HG03097 (cell line): ENCODE measurements at regions not wholly inside any gene's neighbourhood (a gene's known extent, or its start where the extent isn't known, plus 50 kb on each side); places are given as distances from the start of the nearest gene placed in this dataset.
A peak's percentile ranks its signal among the peaks of the same experiment; 100 is the strongest.

ENCODE experiments used
- ATAC-seq: cut with Tn5 transposase; IDR thresholded peaks from one replicate; pipeline ENCODE4 v1.9.1; 2021; ENCODE audit not compliant: unreplicated experiment, low FRiP score

DNA sequence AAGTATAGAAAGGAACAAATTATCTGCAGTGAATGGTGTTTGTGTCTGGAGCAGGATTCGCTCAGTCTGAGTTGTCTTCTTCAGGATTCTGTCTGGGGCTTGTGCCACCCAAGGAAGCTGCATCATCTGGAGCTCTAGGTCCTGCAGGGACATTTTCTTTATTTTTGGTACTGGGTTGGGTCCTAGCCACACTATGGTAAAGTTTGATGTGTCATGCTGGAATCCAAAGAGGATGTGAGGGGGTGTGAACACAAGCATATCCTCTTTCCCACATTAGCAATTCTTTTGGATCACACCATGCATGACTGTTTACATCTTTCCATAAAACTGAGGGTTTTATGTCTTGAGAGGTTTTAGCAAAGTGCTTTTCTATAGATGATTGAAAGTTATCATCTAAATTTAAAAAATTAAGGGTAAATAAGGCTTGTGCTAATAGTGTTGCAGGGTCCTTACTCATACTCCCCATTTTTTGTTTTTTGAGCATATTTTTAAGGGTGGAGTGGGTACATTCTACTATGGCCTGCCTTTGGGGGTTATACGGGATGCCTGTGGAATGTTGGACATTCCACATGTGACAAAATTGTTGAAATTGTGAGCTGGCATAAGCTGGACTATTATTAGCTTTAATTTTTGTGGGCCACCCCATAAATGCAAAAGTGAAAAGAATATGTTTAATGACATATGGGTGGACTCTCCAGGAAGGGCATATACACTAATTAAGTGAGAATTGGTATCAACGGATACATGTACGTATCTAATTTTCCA lies 152.0 kb upstream of the HMCN1 start:
- no peak for ATAC-seq

GRCh38 chr1:185581020-185581419 lies 153.2 kb upstream of the HMCN1 start:
- ATAC-seq, result no peak

- ATAC-seq, result no peak
These were observed 155.9 kb upstream of the HMCN1 start for GRCh38 chr1:185578293-185578692.

DNA sequence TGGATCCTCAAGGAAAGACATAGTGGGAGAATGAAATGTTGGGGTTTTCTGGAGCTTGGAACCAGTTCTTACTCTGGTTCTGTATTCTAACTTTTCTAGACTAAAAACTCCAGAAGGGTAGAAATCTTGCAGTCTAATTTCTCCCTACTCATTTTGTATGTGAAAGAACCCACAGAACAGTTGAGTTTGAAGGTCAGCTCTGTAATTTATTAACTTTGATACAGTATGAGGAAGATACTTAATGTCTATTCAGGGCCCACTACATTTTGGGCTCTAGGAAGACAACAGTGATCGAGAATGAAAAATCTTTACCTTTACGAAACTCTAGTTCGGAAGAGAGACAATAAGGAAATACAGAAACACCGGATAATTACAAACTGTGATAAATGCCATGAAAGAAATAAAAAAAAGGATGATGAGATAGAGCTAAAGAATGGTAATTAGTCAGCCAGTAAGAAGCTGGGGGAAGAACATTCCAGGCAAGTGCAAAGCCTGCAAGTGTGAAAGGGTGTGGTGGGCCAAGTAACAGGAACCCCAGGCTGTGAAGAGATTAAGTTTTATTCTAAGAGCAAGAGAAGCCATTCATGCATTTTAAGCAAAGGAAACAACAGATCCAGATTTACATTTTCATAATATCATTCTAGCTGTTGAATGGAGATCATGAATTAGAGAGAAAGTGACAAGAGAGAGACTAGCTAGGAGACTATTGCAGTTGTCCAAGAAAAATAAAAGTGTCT lies 159.9 kb upstream of the HMCN1 start:
- ATAC-seq, result no peak

DNA sequence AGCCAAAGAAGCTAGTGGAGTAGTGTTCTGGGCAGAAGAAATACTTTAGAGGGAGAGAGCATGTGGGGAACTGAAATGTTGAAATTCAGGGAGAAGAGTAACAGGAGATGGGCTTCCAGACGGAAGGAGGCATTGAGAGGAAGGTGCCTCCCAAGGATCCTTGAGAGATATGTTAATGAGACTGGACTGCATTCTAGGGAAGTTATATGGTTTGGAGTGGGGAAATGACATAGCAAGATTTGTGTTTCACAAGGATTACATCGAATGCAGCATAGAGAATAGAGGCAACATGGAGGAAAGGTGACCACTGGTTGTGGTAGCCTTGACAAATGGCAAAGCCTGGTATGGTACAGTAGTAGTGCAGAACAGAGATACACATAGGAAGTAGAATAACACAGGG lies 160.5 kb upstream of the HMCN1 start:
- no peak for ATAC-seq

DNA sequence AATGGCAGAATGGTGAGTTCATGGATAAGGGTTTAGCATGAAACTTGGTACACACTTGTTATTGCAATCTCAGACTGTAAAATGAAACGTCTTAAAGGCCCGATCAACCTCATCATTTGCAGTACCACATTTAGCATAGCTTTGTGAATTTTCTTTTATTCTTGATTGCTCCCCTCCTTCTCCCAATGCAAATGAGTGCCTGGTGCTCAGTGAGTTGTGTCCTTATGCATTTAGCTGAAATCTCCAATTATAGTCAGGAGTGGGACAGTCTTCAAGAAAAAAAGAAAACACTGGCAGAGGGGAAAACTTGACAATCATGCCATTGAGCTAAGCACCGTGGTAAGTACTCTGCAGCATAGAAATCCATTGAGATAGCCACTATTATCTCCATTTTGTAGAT lies 161.0 kb upstream of the HMCN1 start:
- ATAC-seq, result no peak

DNA sequence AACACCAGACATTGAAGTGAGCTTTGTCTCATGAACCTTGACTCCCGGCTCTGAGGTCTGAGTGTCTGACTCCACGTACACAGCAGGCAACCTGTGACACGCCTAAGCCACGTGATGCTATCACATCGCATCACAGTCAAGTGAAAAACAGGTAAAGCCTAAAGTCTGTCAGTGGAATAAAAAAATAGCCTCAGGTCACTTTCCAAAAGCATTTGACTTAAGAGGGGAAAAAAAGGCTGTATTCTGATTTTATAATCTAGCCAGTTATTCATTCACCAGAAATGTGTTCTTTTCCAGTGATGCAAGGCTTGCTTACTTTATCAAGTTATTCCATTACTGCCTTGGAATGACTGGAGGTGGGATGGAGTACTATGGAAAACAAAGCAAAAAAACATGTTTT lies 163.2 kb upstream of the HMCN1 start:
- no peak for ATAC-seq

GRCh38 chr1:185568155-185569123 lies 165.8 kb upstream of the HMCN1 start:
- no peak for ATAC-seq

GRCh38 chr1:185567440-185567839 lies 166.8 kb upstream of the HMCN1 start:
- no peak for ATAC-seq

DNA sequence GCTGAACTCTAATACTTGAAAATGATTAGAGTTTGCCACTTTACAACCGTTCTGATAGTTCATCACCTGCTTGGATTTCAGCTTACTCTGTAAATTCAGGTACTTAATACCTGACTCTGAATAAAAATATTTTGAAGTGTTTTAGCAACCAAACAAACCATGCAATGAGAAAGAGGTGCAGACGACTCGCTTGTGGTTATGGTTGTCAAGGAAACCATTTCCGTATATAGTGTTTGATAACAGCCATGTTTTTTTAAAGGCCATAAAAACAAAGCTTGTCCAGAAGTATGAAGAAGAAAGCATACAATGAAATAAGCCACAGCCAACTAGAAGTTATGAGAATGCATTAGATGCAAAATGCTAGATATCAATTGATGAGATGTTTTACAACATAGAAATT lies 167.2 kb upstream of the HMCN1 start:
- no peak for ATAC-seq

DNA sequence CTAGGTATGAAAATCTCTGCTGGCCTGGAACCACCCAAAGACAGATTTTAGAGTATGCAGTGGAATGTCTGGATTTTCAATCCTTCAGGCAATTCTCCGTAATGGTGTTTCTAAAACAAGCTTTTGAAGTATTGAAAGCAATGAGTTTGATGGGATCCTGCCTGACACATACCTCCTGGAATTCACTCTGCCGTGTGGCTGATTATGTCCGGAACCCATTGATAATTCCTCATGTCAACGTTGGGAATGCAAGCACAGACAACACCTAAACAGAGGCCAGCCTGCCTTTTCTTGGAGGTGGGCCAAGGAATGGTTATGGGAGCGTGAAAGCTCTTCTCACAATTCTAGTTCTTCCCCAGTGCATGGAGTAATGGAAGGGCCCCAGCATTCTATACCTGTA lies 168.9 kb upstream of the HMCN1 start:
- ATAC-seq, result no peak

- no peak for ATAC-seq
These were observed 169.4 kb upstream of the HMCN1 start for GRCh38 chr1:185564816-185565215.

- ATAC-seq, result no peak
These were observed 171.5 kb upstream of the HMCN1 start for GRCh38 chr1:185562461-185563359.

DNA sequence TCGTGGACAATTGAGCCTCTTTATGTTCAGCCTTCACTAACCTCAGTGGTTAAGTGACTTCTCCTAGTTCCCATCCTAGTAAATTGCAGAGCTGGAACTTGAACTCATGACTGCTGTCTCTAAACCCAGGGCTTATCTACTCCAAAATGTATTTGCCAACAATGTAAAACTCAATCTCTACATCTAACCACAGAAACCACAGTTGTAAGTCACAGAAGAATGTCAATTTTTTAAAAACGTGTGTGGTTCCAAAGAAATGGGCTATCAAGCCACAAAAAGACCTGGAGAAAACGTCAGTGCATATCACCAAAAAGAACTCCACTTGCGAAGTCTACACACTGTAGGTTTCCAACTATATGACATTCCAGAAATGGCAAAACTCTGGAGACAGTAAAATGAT lies 172.6 kb upstream of the HMCN1 start:
- ATAC-seq, result no peak

DNA sequence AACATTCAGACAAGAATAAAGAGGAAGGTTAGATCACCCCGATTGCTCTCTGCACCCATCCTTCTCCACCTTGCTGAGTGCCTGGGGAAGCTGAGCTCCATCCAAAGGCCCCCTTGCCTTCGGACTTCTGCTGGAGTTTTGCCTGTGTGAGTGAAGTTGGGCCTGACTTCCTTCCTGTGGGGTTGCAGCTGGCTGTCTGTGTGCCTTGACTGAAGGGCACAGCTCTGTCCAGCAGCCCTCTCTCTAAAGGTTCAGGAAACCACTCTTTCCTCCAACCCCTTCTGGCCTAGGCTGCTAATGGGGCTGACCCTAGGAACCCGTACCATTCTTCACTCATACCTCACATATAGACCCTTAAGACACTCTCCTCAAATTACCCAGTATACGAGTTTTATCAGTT lies 173.4 kb upstream of the HMCN1 start:
- ATAC-seq, result no peak

- peak; percentile 95 for ATAC-seq
These were observed 174.4 kb upstream of the HMCN1 start for GRCh38 chr1:185559684-185560331.

- no peak for ATAC-seq
These were observed 175.0 kb upstream of the HMCN1 start for GRCh38 chr1:185559151-185559550.

DNA sequence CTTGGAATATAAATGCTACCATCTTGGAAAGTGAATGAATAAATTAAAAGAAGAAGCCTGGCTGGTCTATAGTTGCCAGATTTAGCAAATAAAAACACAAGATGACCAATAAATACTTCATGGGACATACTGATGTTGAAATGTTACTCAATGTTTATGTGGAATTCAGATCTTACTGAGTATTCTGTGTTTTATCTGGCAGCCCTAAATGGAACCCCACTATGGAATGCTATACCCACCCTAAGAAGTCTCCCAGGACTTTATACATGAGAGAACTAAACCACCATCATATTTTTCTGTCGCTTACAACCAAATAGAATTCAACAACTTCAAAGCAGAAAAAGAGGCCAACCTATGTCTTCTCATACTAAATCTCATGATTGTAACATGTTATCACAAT lies 177.6 kb upstream of the HMCN1 start:
- ATAC-seq, result no peak

GRCh38 chr1:185555743-185556142 lies 178.4 kb upstream of the HMCN1 start:
- no peak for ATAC-seq

DNA sequence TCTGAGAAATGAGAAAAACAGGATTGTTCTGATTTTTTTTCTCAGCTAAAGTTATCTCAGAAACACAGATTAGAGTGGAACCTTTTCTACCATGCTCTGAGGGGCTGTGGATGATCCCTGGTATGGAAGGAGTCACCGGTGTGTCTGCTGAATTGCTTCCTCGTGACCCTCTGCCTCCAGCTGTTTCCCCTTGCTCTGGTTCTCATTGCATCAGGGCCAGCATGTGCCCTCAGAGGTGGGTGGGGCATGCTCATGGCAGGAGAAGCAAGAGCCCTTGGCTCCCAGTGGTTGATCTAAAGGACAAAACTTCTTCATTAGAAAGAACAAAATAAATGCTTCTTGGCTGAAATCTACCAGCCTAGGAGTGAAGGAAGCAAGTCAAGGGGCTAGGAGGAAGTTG lies 183.2 kb upstream of the HMCN1 start:
- ATAC-seq, result no peak
